IMR-90 (cell line): ENCODE measurements at regions not wholly inside any gene's neighbourhood (a gene's known extent, or its start where the extent isn't known, plus 50 kb on each side); places are given as distances from the start of the nearest gene placed in this dataset.

Experiments used
- BHLHE40 ChIP-seq: fragments of 150-350 bp; IDR thresholded peaks from 2 replicates; pipeline ENCODE4 v1.6.1; 2016; ENCODE audit warnings: mild to moderate bottlenecking, low read depth, low read length
- CTCF ChIP-seq: conservative IDR thresholded peaks from 2 replicates; pipeline ENCODE4 v1.5.1; 2012; ENCODE audit warnings: mild to moderate bottlenecking, low read depth, low read length, improper control_type of control experiment
- MXI1 ChIP-seq: IDR thresholded peaks from 2 replicates; pipeline ENCODE4 v1.6.1; 2012; ENCODE audit warnings: low read depth, mild to moderate bottlenecking, low read length, moderate library complexity, borderline replicate concordance
- POLR2A ChIP-seq: IDR thresholded peaks from 2 replicates; pipeline ENCODE4 v1.6.1; 2012; ENCODE audit warnings: mild to moderate bottlenecking, low read depth, low read length

- TF ChIP-seq CTCF (no peak), MXI1 (no peak), POLR2A (no peak), BHLHE40 (no peak)
Observed at GRCh38 chr6:68200929-68201328, 434.2 kb upstream of the ADGRB3 start.
